A549 (cell line): ENCODE measurements at regions not wholly inside any gene's neighbourhood (a gene's known extent, or its start where the extent isn't known, plus 50 kb on each side); places are given as distances from the start of the nearest gene placed in this dataset.

ENCODE experiments used
- ATAC-seq, 2 experiments: fragments of 200-7000 bp in 1 of 2; fragments of >200 bp in 1 of 2; cut with Nextera tagmentation in 1 of 2; cut with Tn5 transposase in 1 of 2; 3 replicates each; pipeline versions ENCODE4 v1.8.0 to v1.9.1; 2018 to 2020; ENCODE audit warnings: mild to moderate bottlenecking in 1 of 2, moderate library complexity in 1 of 2
- CTCF ChIA-PET: fragments of 300-600 bp; sonication (Branson Sonifier 250); formaldehyde crosslinking; extraction: SDS; loops from one replicate; lab custom pipeline; 2021; ENCODE audit warnings: antibody characterized with exemption, inconsistent platforms; lab: Yijun Ruan, JAX
- POLR2A ChIA-PET: fragments of 350-600 bp; formaldehyde crosslinking; extraction: SDS; loops from one replicate; lab custom pipeline; 2021; ENCODE audit warnings: antibody characterized with exemption, inconsistent platforms; lab: Yijun Ruan, JAX
- DNase-seq, 2 experiments: peaks; one replicate each; pipeline versions ENCODE4 v3.0.0 to v3.0.0-alpha.2; 2011 to 2016; ENCODE audit warnings: low read depth in 1 of 2, low spot score in 1 of 2
- FAIRE-seq: peaks from 2 replicates; lab custom pipeline; 2011; peaks lifted over from hg19 to GRCh38; lab: Jason Lieb, UNC
- H3K27ac ChIP-seq, 2 experiments: fragments of >200 bp; sonication (Bioruptor Twin); formaldehyde crosslinking; 3 replicates each; pipeline ENCODE4 v1.5.1; 2016 to 2017
- H3K4me1 ChIP-seq: fragments of >200 bp; sonication (Bioruptor Twin); formaldehyde crosslinking; 3 replicates; pipeline ENCODE4 v1.6.1; 2016
- H3K4me2 ChIP-seq: fragments of >200 bp; sonication (Bioruptor Twin); formaldehyde crosslinking; 3 replicates; pipeline ENCODE4 v1.6.1; 2016
- H3K4me3 ChIP-seq: fragments of >200 bp; sonication (Bioruptor Twin); formaldehyde crosslinking; 3 replicates; pipeline ENCODE4 v1.5.1; 2016
- H3K9me3 ChIP-seq: fragments of >200 bp; sonication (Bioruptor Twin); formaldehyde crosslinking; 3 replicates; pipeline ENCODE4 v1.6.1; 2016
- CBX2 ChIP-seq: fragments of 200-600 bp; sonication (generic); IDR thresholded peaks from 2 replicates; pipeline ENCODE4 v1.6.1; 2016; ENCODE audit warnings: low read depth, mild to moderate bottlenecking, borderline replicate concordance
- CBX8 ChIP-seq: fragments of 200-600 bp; sonication (generic); IDR thresholded peaks from 2 replicates; pipeline ENCODE4 v1.6.1; 2016
- EHF ChIP-seq: fragments of 250-450 bp; sonication (Bioruptor Pico); IDR thresholded peaks from 2 replicates; pipeline ENCODE4 v1.5.0; 2020; ENCODE audit warnings: mild to moderate bottlenecking
- EHMT2 ChIP-seq: fragments of 200-600 bp; sonication (generic); IDR thresholded peaks from 2 replicates; pipeline ENCODE4 v1.6.1; 2016; ENCODE audit warnings: antibody characterized with exemption, low read depth, mild to moderate bottlenecking, moderate library complexity
- FOSB ChIP-seq: fragments of 250-450 bp; sonication (Bioruptor Pico); IDR thresholded peaks from 2 replicates; pipeline ENCODE4 v1.5.0; 2020; ENCODE audit warnings: mild to moderate bottlenecking, moderate library complexity
- GATA3 ChIP-seq: IDR thresholded peaks from 2 replicates; pipeline ENCODE4 v1.6.1; 2012; ENCODE audit warnings: borderline replicate concordance
- HDAC2 ChIP-seq: fragments of 200-600 bp; sonication (generic); IDR thresholded peaks from 2 replicates; pipeline ENCODE4 v1.6.1; 2016
- HOXA7 ChIP-seq: fragments of 250-450 bp; sonication (Bioruptor Pico); IDR thresholded peaks from 2 replicates; pipeline ENCODE4 v1.5.0; 2020; ENCODE audit warnings: mild to moderate bottlenecking, moderate library complexity
- JUN ChIP-seq, 2 experiments: fragments of >200 bp; sonication (Bioruptor Twin); formaldehyde crosslinking; IDR thresholded peaks; 2 replicates in 1 of 2; 3 replicates in 1 of 2; pipeline ENCODE4 v1.6.1; 2016 to 2017
- KDM1A ChIP-seq: fragments of 200-600 bp; sonication (generic); IDR thresholded peaks from 2 replicates; pipeline ENCODE4 v1.6.1; 2016; ENCODE audit warnings: low read depth, mild to moderate bottlenecking
- MAZ ChIP-seq: fragments of 150-350 bp; IDR thresholded peaks from 2 replicates; pipeline ENCODE4 v1.6.1; 2014; ENCODE audit warnings: antibody characterized with exemption, low read depth, low read length, borderline replicate concordance
- MYC ChIP-seq: IDR thresholded peaks from 2 replicates; pipeline ENCODE4 v1.6.1; 2012; ENCODE audit warnings: mild to moderate bottlenecking, inconsistent platforms, low read length, improper control_type of control experiment, borderline replicate concordance
- RARB ChIP-seq: fragments of 250-450 bp; sonication (Bioruptor Pico); IDR thresholded peaks from 2 replicates; pipeline ENCODE4 v1.8.0; 2021; ENCODE audit warnings: mild to moderate bottlenecking, moderate library complexity
- RNF2 ChIP-seq: fragments of 200-600 bp; sonication (generic); IDR thresholded peaks from 2 replicates; pipeline ENCODE4 v1.6.1; 2016; ENCODE audit warnings: low read depth, mild to moderate bottlenecking, antibody characterized with exemption, moderate library complexity, borderline replicate concordance
- SMC3 ChIP-seq: fragments of >200 bp; sonication (Bioruptor Twin); formaldehyde crosslinking; IDR thresholded peaks from 3 replicates; pipeline ENCODE4 v1.6.1; 2018; ENCODE audit warnings: inconsistent platforms
- TP53 ChIP-seq: fragments of 250-450 bp; sonication (Bioruptor Pico); IDR thresholded peaks from 2 replicates; pipeline ENCODE4 v1.5.0; 2021; ENCODE audit warnings: mild to moderate bottlenecking, moderate library complexity
- ZNF302 ChIP-seq: fragments of 250-450 bp; sonication (Bioruptor Pico); IDR thresholded peaks from 2 replicates; pipeline ENCODE4 v1.9.0; 2021; ENCODE audit warnings: inconsistent platforms, mild to moderate bottlenecking, moderate library complexity
- WGBS: methylation state at CpG from one replicate; pipeline ENCODE4 v1.1.6; 2017; ENCODE audit errors: missing lambda C conversion rate; 5-methylcytosine and 5-hydroxymethylcytosine counted together
- TF ChIP-seq, protein P1 (sequence below): IDR thresholded peaks from 2 replicates; pipeline ENCODE4 v1.6.1; 2012; ENCODE audit warnings: low read depth, borderline replicate concordance
- TF ChIP-seq, protein P2 (sequence below): fragments of 150-350 bp; IDR thresholded peaks from 2 replicates; pipeline ENCODE4 v1.6.1; 2014; ENCODE audit warnings: low read depth, mild to moderate bottlenecking, low read length
- TF ChIP-seq, protein P3 (sequence below): fragments of 250-450 bp; sonication (Bioruptor Pico); IDR thresholded peaks from 2 replicates; pipeline ENCODE4 v1.5.0; 2020; ENCODE audit warnings: low read depth, mild to moderate bottlenecking, moderate library complexity
- TF ChIP-seq, protein P4 (sequence below): fragments of >200 bp; sonication (Bioruptor Twin); formaldehyde crosslinking; IDR thresholded peaks from 3 replicates; pipeline ENCODE4 v1.6.1; 2016
- TF ChIP-seq, protein P5 (sequence below): fragments of >200 bp; sonication (Bioruptor Twin); formaldehyde crosslinking; IDR thresholded peaks from 3 replicates; pipeline ENCODE4 v1.5.1; 2016
- TF ChIP-seq, protein P6 (sequence below): fragments of 250-450 bp; sonication (Bioruptor Pico); IDR thresholded peaks from 2 replicates; pipeline ENCODE4 v1.5.0; 2021; ENCODE audit warnings: mild to moderate bottlenecking, moderate library complexity, borderline replicate concordance
- TF ChIP-seq, protein P7 (sequence below): fragments of >200 bp; sonication (Bioruptor Twin); formaldehyde crosslinking; IDR thresholded peaks from 2 replicates; pipeline ENCODE4 v1.6.1; 2016

DNA sequence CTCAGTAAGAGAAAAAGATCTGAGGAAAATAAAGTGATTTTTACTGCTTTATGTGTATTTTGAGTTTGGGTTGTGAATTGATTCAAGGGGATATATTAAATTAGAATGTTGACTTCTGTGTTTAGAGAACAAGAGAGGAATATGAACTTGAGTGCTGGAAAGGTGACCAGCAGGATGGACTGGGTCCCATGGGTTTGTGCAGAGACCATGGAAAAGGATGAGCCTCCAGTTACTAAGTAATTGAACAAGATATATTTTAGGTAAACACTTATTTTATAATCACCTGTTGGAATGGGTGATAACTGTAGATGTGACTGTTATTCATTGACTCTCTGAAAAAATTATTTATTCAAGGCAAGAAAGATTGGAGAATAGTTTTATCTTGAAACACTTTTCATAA is 82.0 kb upstream of the TOP3B start:
- Histone ChIP-seq H3K4me3 (no peak overlapping the region), H3K4me1 (peaks cover 16% of the 10 kb centered on the region; the same call in 1 of the 3 replicates), H3K9me3 (no peaks in the 10 kb centered on the region), H3K4me2 (no peak overlapping the region), H3K27ac (no peak overlapping the region)
- FAIRE-seq, result no peak
- no peak for TF ChIP-seq RARB (CRISPR knock-in tag)
- no peak for TF ChIP-seq MYC
- TF ChIP-seq HDAC2, result no peak
- TF ChIP-seq, protein P1, sequence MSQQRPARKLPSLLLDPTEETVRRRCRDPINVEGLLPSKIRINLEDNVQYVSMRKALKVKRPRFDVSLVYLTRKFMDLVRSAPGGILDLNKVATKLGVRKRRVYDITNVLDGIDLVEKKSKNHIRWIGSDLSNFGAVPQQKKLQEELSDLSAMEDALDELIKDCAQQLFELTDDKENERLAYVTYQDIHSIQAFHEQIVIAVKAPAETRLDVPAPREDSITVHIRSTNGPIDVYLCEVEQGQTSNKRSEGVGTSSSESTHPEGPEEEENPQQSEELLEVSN, result no peak
- TF ChIP-seq GATA3, result no peak
- TF ChIP-seq RNF2, result no peak
- no peak for TF ChIP-seq EHF
- TF ChIP-seq, protein P2, sequence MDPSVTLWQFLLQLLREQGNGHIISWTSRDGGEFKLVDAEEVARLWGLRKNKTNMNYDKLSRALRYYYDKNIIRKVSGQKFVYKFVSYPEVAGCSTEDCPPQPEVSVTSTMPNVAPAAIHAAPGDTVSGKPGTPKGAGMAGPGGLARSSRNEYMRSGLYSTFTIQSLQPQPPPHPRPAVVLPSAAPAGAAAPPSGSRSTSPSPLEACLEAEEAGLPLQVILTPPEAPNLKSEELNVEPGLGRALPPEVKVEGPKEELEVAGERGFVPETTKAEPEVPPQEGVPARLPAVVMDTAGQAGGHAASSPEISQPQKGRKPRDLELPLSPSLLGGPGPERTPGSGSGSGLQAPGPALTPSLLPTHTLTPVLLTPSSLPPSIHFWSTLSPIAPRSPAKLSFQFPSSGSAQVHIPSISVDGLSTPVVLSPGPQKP, result no peak
- TF ChIP-seq EHMT2, result no peak
- POLR2A ChIA-PET, result no interaction called here
- no peak for ATAC-seq
- CTCF ChIA-PET, result no interaction called here
- no peak for DNase-seq

DNA sequence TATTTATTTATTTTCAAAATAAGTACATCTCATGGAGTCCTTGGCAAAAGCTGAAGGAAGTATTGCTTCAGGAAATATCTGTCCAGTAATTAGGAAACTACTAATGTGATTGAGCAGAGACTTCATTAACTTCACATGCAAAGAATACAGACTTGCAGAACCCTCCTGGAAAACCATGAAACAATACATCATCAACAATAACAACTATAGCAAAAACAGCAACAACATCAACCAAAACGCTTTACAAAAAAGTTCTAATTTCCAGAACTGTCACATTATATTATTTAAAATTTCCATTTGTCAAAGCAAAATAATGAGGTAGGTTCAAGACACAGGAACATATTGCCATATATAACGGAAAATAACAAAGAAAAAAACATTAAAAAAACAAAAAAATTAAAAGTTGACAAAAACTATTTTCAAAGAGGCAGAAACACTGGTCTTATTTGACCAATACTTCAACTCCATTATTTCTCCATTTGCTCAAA is 79.8 kb upstream of the TOP3B start:
- Histone ChIP-seq H3K27ac (no peak overlapping the region), H3K4me3 (no peak overlapping the region), H3K9me3 (no peaks in the 10 kb centered on the region), H3K4me1 (peaks cover 16% of the 10 kb centered on the region; the same call in 1 of the 3 replicates), H3K4me2 (no peak overlapping the region)
- no peak for ATAC-seq
- ChIA-PET POLR2A (no interaction called here), CTCF (interaction anchor here (0.9 to 2.1 kb wide), 4 partner anchors 8 to 95 kb away, joined by 3 to 8 read pairs (median 7); no protein-coding TSS in a partner anchor)
- no peak for DNase-seq
- 60% methylated on average over 2 of the region's 2 CpGs for WGBS
- TF ChIP-seq, protein P3, sequence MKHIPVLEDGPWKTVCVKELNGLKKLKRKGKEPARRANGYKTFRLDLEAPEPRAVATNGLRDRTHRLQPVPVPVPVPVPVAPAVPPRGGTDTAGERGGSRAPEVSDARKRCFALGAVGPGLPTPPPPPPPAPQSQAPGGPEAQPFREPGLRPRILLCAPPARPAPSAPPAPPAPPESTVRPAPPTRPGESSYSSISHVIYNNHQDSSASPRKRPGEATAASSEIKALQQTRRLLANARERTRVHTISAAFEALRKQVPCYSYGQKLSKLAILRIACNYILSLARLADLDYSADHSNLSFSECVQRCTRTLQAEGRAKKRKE (CRISPR knock-in tag), result no peak
- no peak for TF ChIP-seq ZNF302 (CRISPR knock-in tag)
- TF ChIP-seq, protein P4, sequence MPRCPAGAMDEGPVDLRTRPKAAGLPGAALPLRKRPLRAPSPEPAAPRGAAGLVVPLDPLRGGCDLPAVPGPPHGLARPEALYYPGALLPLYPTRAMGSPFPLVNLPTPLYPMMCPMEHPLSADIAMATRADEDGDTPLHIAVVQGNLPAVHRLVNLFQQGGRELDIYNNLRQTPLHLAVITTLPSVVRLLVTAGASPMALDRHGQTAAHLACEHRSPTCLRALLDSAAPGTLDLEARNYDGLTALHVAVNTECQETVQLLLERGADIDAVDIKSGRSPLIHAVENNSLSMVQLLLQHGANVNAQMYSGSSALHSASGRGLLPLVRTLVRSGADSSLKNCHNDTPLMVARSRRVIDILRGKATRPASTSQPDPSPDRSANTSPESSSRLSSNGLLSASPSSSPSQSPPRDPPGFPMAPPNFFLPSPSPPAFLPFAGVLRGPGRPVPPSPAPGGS, result no peak
- no peak for TF ChIP-seq CBX8
- no peak for TF ChIP-seq EHF
- TF ChIP-seq, protein P5, sequence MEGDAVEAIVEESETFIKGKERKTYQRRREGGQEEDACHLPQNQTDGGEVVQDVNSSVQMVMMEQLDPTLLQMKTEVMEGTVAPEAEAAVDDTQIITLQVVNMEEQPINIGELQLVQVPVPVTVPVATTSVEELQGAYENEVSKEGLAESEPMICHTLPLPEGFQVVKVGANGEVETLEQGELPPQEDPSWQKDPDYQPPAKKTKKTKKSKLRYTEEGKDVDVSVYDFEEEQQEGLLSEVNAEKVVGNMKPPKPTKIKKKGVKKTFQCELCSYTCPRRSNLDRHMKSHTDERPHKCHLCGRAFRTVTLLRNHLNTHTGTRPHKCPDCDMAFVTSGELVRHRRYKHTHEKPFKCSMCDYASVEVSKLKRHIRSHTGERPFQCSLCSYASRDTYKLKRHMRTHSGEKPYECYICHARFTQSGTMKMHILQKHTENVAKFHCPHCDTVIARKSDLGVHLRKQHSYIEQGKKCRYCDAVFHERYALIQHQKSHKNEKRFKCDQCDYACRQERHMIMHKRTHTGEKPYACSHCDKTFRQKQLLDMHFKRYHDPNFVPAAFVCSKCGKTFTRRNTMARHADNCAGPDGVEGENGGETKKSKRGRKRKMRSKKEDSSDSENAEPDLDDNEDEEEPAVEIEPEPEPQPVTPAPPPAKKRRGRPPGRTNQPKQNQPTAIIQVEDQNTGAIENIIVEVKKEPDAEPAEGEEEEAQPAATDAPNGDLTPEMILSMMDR, result no peak
- TF ChIP-seq, protein P1, result no peak
- TF ChIP-seq CBX2, result no peak
- no peak for TF ChIP-seq HOXA7 (CRISPR knock-in tag)
- TF ChIP-seq JUN (IDR thresholded peaks at IDR 0.05), result no peak
- TF ChIP-seq, protein P6, sequence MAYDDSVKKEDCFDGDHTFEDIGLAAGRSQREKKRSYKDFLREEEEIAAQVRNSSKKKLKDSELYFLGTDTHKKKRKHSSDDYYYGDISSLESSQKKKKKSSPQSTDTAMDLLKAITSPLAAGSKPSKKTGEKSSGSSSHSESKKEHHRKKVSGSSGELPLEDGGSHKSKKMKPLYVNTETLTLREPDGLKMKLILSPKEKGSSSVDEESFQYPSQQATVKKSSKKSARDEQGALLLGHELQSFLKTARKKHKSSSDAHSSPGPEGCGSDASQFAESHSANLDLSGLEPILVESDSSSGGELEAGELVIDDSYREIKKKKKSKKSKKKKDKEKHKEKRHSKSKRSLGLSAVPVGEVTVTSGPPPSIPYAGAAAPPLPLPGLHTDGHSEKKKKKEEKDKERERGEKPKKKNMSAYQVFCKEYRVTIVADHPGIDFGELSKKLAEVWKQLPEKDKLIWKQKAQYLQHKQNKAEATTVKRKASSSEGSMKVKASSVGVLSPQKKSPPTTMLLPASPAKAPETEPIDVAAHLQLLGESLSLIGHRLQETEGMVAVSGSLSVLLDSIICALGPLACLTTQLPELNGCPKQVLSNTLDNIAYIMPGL (CRISPR knock-in tag), result no peak
- no peak for TF ChIP-seq EHMT2
- TF ChIP-seq TP53 (CRISPR knock-in tag), result no peak
- no peak for TF ChIP-seq KDM1A
- no peak for TF ChIP-seq SMC3
- TF ChIP-seq, protein P7, sequence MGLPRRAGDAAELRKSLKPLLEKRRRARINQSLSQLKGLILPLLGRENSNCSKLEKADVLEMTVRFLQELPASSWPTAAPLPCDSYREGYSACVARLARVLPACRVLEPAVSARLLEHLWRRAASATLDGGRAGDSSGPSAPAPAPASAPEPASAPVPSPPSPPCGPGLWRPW, result no peak
- TF ChIP-seq, protein P2, result no peak
- TF ChIP-seq MAZ, result no peak
- no peak for TF ChIP-seq FOSB (CRISPR knock-in tag)
- FAIRE-seq, result no peak
